Panc1 (cell line): ENCODE measurements at regions not wholly inside any gene's neighbourhood (a gene's known extent, or its start where the extent isn't known, plus 50 kb on each side); places are given as distances from the start of the nearest gene placed in this dataset.
A peak's percentile ranks its signal among the peaks of the same experiment; 100 is the strongest.

Source experiments
- ATAC-seq: fragments of 200-7000 bp; cut with Tn5 transposase; 2 replicates; pipeline ENCODE4 v1.9.1; 2020; ENCODE audit warnings: mild to moderate bottlenecking, moderate library complexity
- BruUV-seq: library from RNA; stranded (reverse); fragments of 400-500 nt; replicated peaks from 2 replicates; lab custom pipeline; 2021; lab: Mats Ljungman, UMichigan
- CTCF ChIA-PET: fragments of 300-600 bp; sonication (Branson Sonifier 250); formaldehyde crosslinking; loops from one replicate; lab custom pipeline; 2022; ENCODE audit warnings: antibody characterized with exemption; lab: Charles Lee
- POLR2A ChIA-PET: fragments of 300-600 bp; sonication (Branson Sonifier 250); formaldehyde crosslinking; loops from one replicate; lab custom pipeline; 2022; ENCODE audit warnings: antibody characterized with exemption; lab: Charles Lee
- DNase-seq: peaks from one replicate; pipeline ENCODE4 v3.0.0-alpha.2; 2010; ENCODE audit warnings: low read depth, low spot score
- H3K27ac ChIP-seq: 2 replicates; pipeline ENCODE4 v1.5.1; 2011; ENCODE audit warnings: mild to moderate bottlenecking, low read length, inconsistent platforms
- H3K27me3 ChIP-seq: fragments of 200-500 bp; sonication (Bioruptor generic); 2 replicates; pipeline ENCODE4 v1.6.0; 2014; ENCODE audit warnings: low read length, inconsistent platforms; ENCODE audit not compliant: control insufficient read depth, insufficient read depth
- H3K36me3 ChIP-seq: fragments of 200-500 bp; sonication (Bioruptor generic); 2 replicates; pipeline ENCODE4 v1.5.1; 2014; ENCODE audit warnings: inconsistent platforms, mild to moderate bottlenecking, low read length, moderate library complexity; ENCODE audit not compliant: control insufficient read depth, insufficient read depth
- H3K4me1 ChIP-seq: 2 replicates; pipeline ENCODE4 v1.5.1; 2011; ENCODE audit warnings: inconsistent platforms, mild to moderate bottlenecking, low read length, moderate library complexity; ENCODE audit not compliant: control insufficient read depth, insufficient read depth
- H3K4me3 ChIP-seq, 2 experiments: 2 replicates each; pipeline ENCODE4 v1.5.1; 2011 to 2012; ENCODE audit warnings: low read depth in 2 of 2, low read length in 2 of 2, mild to moderate bottlenecking in 2 of 2, inconsistent platforms in 1 of 2, moderate library complexity in 1 of 2
- H3K9me3 ChIP-seq: fragments of 200-500 bp; sonication (Bioruptor generic); 2 replicates; pipeline ENCODE4 v1.5.1; 2014; ENCODE audit warnings: low read depth, mild to moderate bottlenecking, inconsistent platforms, low read length, moderate library complexity; ENCODE audit not compliant: control insufficient read depth, insufficient read depth
- POLR2AphosphoS5 ChIP-seq: IDR thresholded peaks from 2 replicates; pipeline ENCODE4 v1.6.1; 2012; ENCODE audit warnings: mild to moderate bottlenecking, low read depth, low read length, moderate library complexity
- SIN3A ChIP-seq: IDR thresholded peaks from 2 replicates; pipeline ENCODE4 v1.6.1; 2012; ENCODE audit warnings: low read depth, mild to moderate bottlenecking, low read length, moderate library complexity, borderline replicate concordance; ENCODE audit not compliant: insufficient read depth
- TCF7L2 ChIP-seq: IDR thresholded peaks from 2 replicates; pipeline ENCODE4 v1.6.1; 2011; ENCODE audit warnings: mild to moderate bottlenecking, low read depth, low read length, inconsistent platforms
- in situ Hi-C: cut with HindIII; loops from 2 replicates; pipeline ENCODE4 v1.10.0; 2016; ENCODE audit warnings: low sequenced_read_pairs, low pct_unique_long_range_greater_than_20kb
- intact Hi-C: fragments of 100-400 bp; cut with micrococcal nuclease; formaldehyde crosslinking; loops from one replicate; pipeline ENCODE4 v1.10.0; 2022; ENCODE audit not compliant: unreplicated experiment
- TF ChIP-seq, protein P1 (sequence below): fragments of 450-650 bp; IDR thresholded peaks from 2 replicates; pipeline ENCODE4 v1.5.1; 2017; ENCODE audit warnings: mild to moderate bottlenecking
- TF ChIP-seq, protein P2 (sequence below), 2 experiments: IDR thresholded peaks; 2 replicates each; pipeline ENCODE4 v1.6.1; 2011 to 2012; ENCODE audit warnings: low read depth in 2 of 2, control low read depth in 1 of 2, low read length in 1 of 2, mild to moderate bottlenecking in 1 of 2, moderate library complexity in 1 of 2; ENCODE audit not compliant: insufficient read depth in 1 of 2

DNA sequence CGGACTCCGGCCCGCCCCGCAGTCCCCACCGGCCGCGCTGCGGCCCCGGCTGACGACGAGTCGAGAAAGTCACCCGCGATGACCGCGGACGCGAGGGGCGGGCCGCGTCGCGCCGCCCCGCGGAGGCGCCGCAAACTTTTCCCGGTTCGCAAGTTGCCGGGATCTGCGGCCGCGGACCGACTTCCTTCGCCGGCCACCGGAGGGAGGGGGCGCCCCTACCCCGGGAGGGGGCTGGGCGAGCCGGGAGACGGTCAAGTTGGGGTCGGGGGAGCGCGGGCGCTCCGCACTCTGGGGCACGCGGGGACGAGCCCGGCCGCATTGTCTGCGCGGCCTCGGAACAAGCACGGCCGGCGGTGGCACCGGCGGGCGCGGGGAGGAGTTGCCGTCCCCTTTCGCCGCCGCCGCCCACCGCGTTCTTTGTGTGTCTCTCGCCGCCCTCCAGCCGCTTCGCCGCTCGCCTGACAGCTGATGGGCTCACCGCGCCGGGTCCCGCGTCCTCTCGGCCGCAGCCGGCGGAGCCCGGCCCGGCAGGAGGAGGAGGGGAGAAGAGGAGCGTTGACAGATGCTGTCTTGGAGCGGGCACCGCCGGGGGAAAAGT is 131.6 kb downstream of the OGFRL1 start:
- Histone ChIP-seq H3K27ac (peak overlapping the region; percentile 100), H3K9me3 (no peaks in the 10 kb centered on the region), H3K36me3 (peaks cover 14% of the 10 kb centered on the region; the same call in 1 of the 2 replicates), H3K4me1 (peaks cover 47% of the 10 kb centered on the region), H3K27me3 (no peaks in the 10 kb centered on the region), H3K4me3 (peak overlapping the region; percentile 83 to 87)
- in situ Hi-C loops (no loop called here), intact Hi-C loops (no loop called here)
- no TSS peak for BruUV-seq
- ChIA-PET POLR2A (interaction anchor here (0.6 to 1.2 kb wide), 2 partner anchors 35 to 236 kb away, joined by 3 read pairs; no protein-coding TSS in a partner anchor), CTCF (no interaction called here)
- DNase-seq (no peak), ATAC-seq (peak; percentile 74)
- TF ChIP-seq, protein P1, sequence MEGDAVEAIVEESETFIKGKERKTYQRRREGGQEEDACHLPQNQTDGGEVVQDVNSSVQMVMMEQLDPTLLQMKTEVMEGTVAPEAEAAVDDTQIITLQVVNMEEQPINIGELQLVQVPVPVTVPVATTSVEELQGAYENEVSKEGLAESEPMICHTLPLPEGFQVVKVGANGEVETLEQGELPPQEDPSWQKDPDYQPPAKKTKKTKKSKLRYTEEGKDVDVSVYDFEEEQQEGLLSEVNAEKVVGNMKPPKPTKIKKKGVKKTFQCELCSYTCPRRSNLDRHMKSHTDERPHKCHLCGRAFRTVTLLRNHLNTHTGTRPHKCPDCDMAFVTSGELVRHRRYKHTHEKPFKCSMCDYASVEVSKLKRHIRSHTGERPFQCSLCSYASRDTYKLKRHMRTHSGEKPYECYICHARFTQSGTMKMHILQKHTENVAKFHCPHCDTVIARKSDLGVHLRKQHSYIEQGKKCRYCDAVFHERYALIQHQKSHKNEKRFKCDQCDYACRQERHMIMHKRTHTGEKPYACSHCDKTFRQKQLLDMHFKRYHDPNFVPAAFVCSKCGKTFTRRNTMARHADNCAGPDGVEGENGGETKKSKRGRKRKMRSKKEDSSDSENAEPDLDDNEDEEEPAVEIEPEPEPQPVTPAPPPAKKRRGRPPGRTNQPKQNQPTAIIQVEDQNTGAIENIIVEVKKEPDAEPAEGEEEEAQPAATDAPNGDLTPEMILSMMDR = peak; percentile 71
- TF ChIP-seq, protein P2, sequence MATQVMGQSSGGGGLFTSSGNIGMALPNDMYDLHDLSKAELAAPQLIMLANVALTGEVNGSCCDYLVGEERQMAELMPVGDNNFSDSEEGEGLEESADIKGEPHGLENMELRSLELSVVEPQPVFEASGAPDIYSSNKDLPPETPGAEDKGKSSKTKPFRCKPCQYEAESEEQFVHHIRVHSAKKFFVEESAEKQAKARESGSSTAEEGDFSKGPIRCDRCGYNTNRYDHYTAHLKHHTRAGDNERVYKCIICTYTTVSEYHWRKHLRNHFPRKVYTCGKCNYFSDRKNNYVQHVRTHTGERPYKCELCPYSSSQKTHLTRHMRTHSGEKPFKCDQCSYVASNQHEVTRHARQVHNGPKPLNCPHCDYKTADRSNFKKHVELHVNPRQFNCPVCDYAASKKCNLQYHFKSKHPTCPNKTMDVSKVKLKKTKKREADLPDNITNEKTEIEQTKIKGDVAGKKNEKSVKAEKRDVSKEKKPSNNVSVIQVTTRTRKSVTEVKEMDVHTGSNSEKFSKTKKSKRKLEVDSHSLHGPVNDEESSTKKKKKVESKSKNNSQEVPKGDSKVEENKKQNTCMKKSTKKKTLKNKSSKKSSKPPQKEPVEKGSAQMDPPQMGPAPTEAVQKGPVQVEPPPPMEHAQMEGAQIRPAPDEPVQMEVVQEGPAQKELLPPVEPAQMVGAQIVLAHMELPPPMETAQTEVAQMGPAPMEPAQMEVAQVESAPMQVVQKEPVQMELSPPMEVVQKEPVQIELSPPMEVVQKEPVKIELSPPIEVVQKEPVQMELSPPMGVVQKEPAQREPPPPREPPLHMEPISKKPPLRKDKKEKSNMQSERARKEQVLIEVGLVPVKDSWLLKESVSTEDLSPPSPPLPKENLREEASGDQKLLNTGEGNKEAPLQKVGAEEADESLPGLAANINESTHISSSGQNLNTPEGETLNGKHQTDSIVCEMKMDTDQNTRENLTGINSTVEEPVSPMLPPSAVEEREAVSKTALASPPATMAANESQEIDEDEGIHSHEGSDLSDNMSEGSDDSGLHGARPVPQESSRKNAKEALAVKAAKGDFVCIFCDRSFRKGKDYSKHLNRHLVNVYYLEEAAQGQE (IDR thresholded peaks at IDR 0.05; ENCODE audit: insufficient read depth in 1 of 2, low read depth in 2 of 2, low read length in 1 of 2) = no peak
- TF ChIP-seq TCF7L2 = peak; percentile 29; the same call in 1 of the 2 replicates
- TF ChIP-seq SIN3A = peak; percentile 88; the same call in 1 of the 2 replicates
- no peak for TF ChIP-seq POLR2AphosphoS5

- Histone ChIP-seq H3K27me3 (no peaks in the 10 kb centered on the region), H3K4me1 (peaks cover 41% of the 10 kb centered on the region), H3K36me3 (peaks cover 8% of the 10 kb centered on the region; the same call in 1 of the 2 replicates), H3K9me3 (no peaks in the 10 kb centered on the region), H3K27ac (peak overlapping the region; percentile 100), H3K4me3 (peak overlapping the region; percentile 83 to 87)
- ChIA-PET CTCF (interaction anchor here (0.6 kb wide), 1 partner anchor 1828 kb away, joined by 9 read pairs; no protein-coding TSS in a partner anchor), POLR2A (no interaction called here)
- intact Hi-C loops = no loop called here
- in situ Hi-C loops = no loop called here
- BruUV-seq = no TSS peak
- peak; percentile 96 for ATAC-seq
- 0 out of 2 replicates have a peak, but pooled peaks have one; percentile 13 for TF ChIP-seq SIN3A
- no peak; the same call in 1 of the 2 replicates for TF ChIP-seq TCF7L2
- TF ChIP-seq POLR2AphosphoS5 = peak; percentile 91
- TF ChIP-seq, protein P2 (IDR thresholded peaks at IDR 0.05; ENCODE audit: insufficient read depth in 1 of 2, low read depth in 2 of 2, low read length in 1 of 2) = no peak
- TF ChIP-seq, protein P1 = no peak
- peak; percentile 89 for DNase-seq
Observed at GRCh38 chr6:71420693-71421328, 132.2 kb downstream of the OGFRL1 start.
